Uterus (tissue), 2 donors: ENCODE measurements at regions not wholly inside any gene's neighbourhood (a gene's known extent, or its start where the extent isn't known, plus 50 kb on each side); places are given as distances from the start of the nearest gene placed in this dataset.

Source experiments
- POLR2A ChIP-seq, 2 donors: fragments of 450-650 bp; IDR thresholded peaks; one replicate each; pipeline ENCODE4 v1.6.1; 2016; ENCODE audit warnings: antibody characterized with exemption in 2 of 2, mild to moderate bottlenecking in 1 of 2, moderate library complexity in 1 of 2
- TF ChIP-seq, protein P1 (sequence below), 4 experiments: fragments of 200-600 bp in 2 of 4; fragments of 450-650 bp in 2 of 4; sonication (generic) in 2 of 4; IDR thresholded peaks; one replicate each; pipeline ENCODE4 v1.5.1; 2016 to 2019; ENCODE audit warnings: antibody characterized with exemption in 4 of 4, mild to moderate bottlenecking in 2 of 4, moderate library complexity in 1 of 4

DNA sequence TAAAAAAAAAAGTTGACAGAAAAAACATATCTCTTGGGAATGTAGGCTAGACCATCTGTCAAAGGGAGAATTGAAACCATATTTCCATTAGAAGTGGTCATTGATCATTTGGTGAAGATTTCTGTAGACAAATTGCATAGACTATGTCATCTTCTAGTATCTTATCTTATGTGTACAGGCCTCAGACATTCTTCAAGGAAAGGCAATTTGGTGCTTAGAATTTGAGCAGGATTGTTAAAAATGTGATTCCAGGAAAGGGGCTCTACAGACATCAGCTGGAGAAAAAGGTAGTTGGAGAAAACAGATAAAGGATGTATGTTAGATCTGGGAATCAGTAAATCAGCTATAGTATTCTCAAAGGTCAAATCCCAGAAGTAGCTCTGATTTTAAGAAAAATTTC is 627.1 kb downstream of the TMTC2 start:
- TF ChIP-seq, protein P1, sequence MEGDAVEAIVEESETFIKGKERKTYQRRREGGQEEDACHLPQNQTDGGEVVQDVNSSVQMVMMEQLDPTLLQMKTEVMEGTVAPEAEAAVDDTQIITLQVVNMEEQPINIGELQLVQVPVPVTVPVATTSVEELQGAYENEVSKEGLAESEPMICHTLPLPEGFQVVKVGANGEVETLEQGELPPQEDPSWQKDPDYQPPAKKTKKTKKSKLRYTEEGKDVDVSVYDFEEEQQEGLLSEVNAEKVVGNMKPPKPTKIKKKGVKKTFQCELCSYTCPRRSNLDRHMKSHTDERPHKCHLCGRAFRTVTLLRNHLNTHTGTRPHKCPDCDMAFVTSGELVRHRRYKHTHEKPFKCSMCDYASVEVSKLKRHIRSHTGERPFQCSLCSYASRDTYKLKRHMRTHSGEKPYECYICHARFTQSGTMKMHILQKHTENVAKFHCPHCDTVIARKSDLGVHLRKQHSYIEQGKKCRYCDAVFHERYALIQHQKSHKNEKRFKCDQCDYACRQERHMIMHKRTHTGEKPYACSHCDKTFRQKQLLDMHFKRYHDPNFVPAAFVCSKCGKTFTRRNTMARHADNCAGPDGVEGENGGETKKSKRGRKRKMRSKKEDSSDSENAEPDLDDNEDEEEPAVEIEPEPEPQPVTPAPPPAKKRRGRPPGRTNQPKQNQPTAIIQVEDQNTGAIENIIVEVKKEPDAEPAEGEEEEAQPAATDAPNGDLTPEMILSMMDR (IDR thresholded peaks at IDR 0.05) = no peak
- TF ChIP-seq POLR2A (IDR thresholded peaks at IDR 0.05) = no peak
